IPS-NIHi7 (cell line): ENCODE measurements at regions not wholly inside any gene's neighbourhood (a gene's known extent, or its start where the extent isn't known, plus 50 kb on each side); places are given as distances from the start of the nearest gene placed in this dataset.

Source experiments
- DNase-seq: peaks from one replicate; pipeline ENCODE4 v3.0.0; 2012; ENCODE audit warnings: mixed read lengths; ENCODE audit errors: extremely low spot score

- DNase-seq, result no peak
Measured at GRCh38 chr9:89963280-89963679, 358.5 kb downstream of the GADD45G start.

GRCh38 chr9:89967527-89967926, 362.7 kb downstream of the GADD45G start:
- no peak for DNase-seq

GRCh38 chr9:89969156-89969675, 364.4 kb downstream of the GADD45G start:
- DNase-seq, result no peak

GRCh38 chr9:89969881-89970639, 365.2 kb downstream of the GADD45G start:
- DNase-seq, result no peak

- no peak for DNase-seq
Measured at GRCh38 chr9:89970701-89971100, 365.9 kb downstream of the GADD45G start.

GRCh38 chr9:89972535-89972934, 367.7 kb downstream of the GADD45G start:
- no peak for DNase-seq

- no peak for DNase-seq
Measured at GRCh38 chr9:89974582-89974981, 369.8 kb downstream of the GADD45G start.

- DNase-seq, result no peak
Measured at GRCh38 chr9:89975024-89975423, 370.2 kb downstream of the GADD45G start.

- DNase-seq, result no peak
Measured at GRCh38 chr9:89975630-89976029, 370.8 kb downstream of the GADD45G start.

GRCh38 chr9:89978185-89978584, 373.4 kb downstream of the GADD45G start:
- DNase-seq, result peak; percentile 75

- DNase-seq, result no peak
Measured at GRCh38 chr9:89980600-89980999, 375.8 kb downstream of the GADD45G start.

GRCh38 chr9:89982016-89982415, 377.2 kb downstream of the GADD45G start:
- DNase-seq, result no peak

- DNase-seq, result no peak
Measured at GRCh38 chr9:89983411-89983810, 378.6 kb downstream of the GADD45G start.

GRCh38 chr9:89984214-89984613, 379.4 kb downstream of the GADD45G start:
- DNase-seq, result no peak

GRCh38 chr9:89985068-89985467, 380.3 kb downstream of the GADD45G start:
- no peak for DNase-seq

- DNase-seq, result no peak
Measured at GRCh38 chr9:89986190-89986589, 381.4 kb downstream of the GADD45G start.

- DNase-seq, result no peak
Measured at GRCh38 chr9:89988458-89988857, 383.6 kb downstream of the GADD45G start.

- DNase-seq, result no peak
Measured at GRCh38 chr9:89991204-89991790, 386.5 kb downstream of the GADD45G start.

GRCh38 chr9:89992326-89993198, 387.8 kb downstream of the GADD45G start:
- no peak for DNase-seq

- peak; percentile 43 for DNase-seq
Measured at GRCh38 chr9:89993678-89994630, 389.1 kb downstream of the GADD45G start.

GRCh38 chr9:89994988-89995613, 390.3 kb downstream of the GADD45G start:
- no peak for DNase-seq
